ENCODE measurements at regions not wholly inside any gene's neighbourhood (a gene's known extent, or its start where the extent isn't known, plus 50 kb on each side); places are given as distances from the start of the nearest gene placed in this dataset.

DNA sequence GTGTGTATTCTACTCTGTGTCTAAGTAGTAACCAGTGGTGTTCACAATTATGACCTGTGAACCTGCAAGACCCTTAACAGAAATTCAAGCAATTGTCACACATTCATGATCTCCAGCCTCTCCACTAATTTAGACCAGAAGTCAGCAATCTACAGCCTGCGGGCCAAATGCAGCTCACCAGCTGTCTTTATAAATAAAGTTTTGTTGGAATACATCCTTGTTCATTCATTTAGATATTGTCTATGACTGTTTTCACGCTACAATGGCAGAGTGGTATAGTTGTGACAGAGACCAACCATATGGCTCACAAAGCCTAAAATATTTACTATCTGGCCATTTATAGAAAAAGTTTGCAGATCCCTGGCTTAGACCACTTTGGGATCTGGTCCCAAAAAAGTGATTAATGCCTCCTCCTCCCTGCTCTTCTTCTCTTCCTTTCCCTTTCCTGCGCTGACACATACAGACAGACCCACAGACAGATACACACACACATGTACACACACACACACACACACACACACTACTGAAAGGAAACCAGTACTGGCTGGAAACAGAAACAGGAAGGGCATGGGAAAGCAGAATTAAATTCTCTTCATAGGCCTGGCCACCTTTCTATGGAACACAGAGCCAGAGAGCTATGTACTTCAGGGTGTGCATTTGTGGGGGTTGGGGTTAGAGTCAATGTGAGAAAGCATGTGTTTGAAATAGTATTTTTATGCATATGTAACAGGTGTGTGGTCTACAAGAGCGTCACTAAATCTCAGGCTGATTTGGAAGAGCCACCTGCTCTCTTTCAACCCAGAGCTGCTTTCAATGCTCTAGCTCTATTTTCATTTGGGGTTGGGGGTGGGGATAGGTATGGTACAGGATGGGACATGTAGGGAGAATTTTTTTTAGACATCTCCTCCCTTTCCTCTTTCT, 49.7 kb upstream of the TMEM164 start:
- H3K4me3 ChIP-seq (replicated peaks; ENCODE audit: insufficient read depth, low read length), result no peak overlapping the region
- peak in 1 of 2 experiments; percentile 5 for DNase-seq (ENCODE audit: low read depth in 1 of 2, low spot score in 1 of 2)
- TF ChIP-seq SPI1 (IDR thresholded peaks at IDR 0.05; ENCODE audit: borderline replicate concordance, low read depth) (peak; percentile 47; the same call in 1 of the 2 replicates), CTCF (IDR thresholded peaks at IDR 0.05; ENCODE audit: insufficient read depth, low read length) (no peak)
- H3K27me3 ChIP-seq (ENCODE audit: insufficient read depth, poor library complexity, severe bottlenecking), result no peaks in the 10 kb centered on the region
- H3K27ac ChIP-seq (replicated peaks), result no peak overlapping the region
